ENCODE measurements at regions not wholly inside any gene's neighbourhood (a gene's known extent, or its start where the extent isn't known, plus 50 kb on each side); places are given as distances from the start of the nearest gene placed in this dataset.

- Histone ChIP-seq H3K4me3 (ENCODE audit: low read length) (peak overlapping the region; percentile 35; the same call in 1 of the 2 replicates), H3K9ac (ENCODE audit: low read length) (peak overlapping the region; percentile 11; the same call in 1 of the 2 replicates), H3K4me1 (ENCODE audit: low read length) (peaks cover 12% of the 10 kb centered on the region), H2AFZ (ENCODE audit: low read depth, low read length) (peak overlapping the region; percentile 91), H3K27ac (ENCODE audit: low read length) (no peak overlapping the region), H3K4me2 (ENCODE audit: low read length) (peak overlapping the region; percentile 48), H3K36me3 (replicated peaks; ENCODE audit: low read depth, low read length) (peaks cover 3% of the 10 kb centered on the region), H3K27me3 (ENCODE audit: low read depth, low read length) (no peaks in the 10 kb centered on the region), H3K79me2 (ENCODE audit: low read length) (no peaks in the 10 kb centered on the region), H3K9me3 (ENCODE audit: insufficient read depth, low read length) (no peaks in the 10 kb centered on the region), H4K20me1 (ENCODE audit: insufficient read depth, low read length) (no peaks in the 10 kb centered on the region)
- TF ChIP-seq CTCF (IDR thresholded peaks at IDR 0.05; ENCODE audit: low read depth, low read length) (no peak), EZH2phosphoT487 (IDR thresholded peaks at IDR 0.05; ENCODE audit: low read depth) (no peak)
These were observed 75.3 kb downstream of the TMEM167A start for GRCh38 chr5:83001796-83002381.

- H4K20me1 ChIP-seq (ENCODE audit: insufficient read depth, low read length): no peaks in the 10 kb centered on the region
- no peak overlapping the region for H3K4me3 ChIP-seq (ENCODE audit: low read length)
- H3K9me3 ChIP-seq (ENCODE audit: insufficient read depth, low read length): no peaks in the 10 kb centered on the region
- peaks cover 3% of the 10 kb centered on the region for H3K36me3 ChIP-seq (replicated peaks; ENCODE audit: low read depth, low read length)
- peak overlapping the region; percentile 91; the same call in 1 of the 2 replicates for H2AFZ ChIP-seq (ENCODE audit: low read depth, low read length)
- H3K27ac ChIP-seq (ENCODE audit: low read length): no peak overlapping the region
- TF ChIP-seq EZH2phosphoT487 (IDR thresholded peaks at IDR 0.05; ENCODE audit: low read depth) (no peak), CTCF (IDR thresholded peaks at IDR 0.05; ENCODE audit: low read depth, low read length) (no peak)
- no peak overlapping the region for H3K9ac ChIP-seq (ENCODE audit: low read length)
- no peaks in the 10 kb centered on the region for H3K27me3 ChIP-seq (ENCODE audit: low read depth, low read length)
- no peak overlapping the region for H3K4me2 ChIP-seq (ENCODE audit: low read length)
- H3K79me2 ChIP-seq (ENCODE audit: low read length): no peaks in the 10 kb centered on the region
- peaks cover 12% of the 10 kb centered on the region for H3K4me1 ChIP-seq (ENCODE audit: low read length)
These were observed 76.3 kb downstream of the TMEM167A start for GRCh38 chr5:83000922-83001321.

GRCh38 chr5:83000428-83000827, 76.8 kb downstream of the TMEM167A start:
- Histone ChIP-seq H3K4me2 (ENCODE audit: low read length) (no peak overlapping the region), H3K9ac (ENCODE audit: low read length) (no peak overlapping the region), H3K36me3 (replicated peaks; ENCODE audit: low read depth, low read length) (peaks cover 3% of the 10 kb centered on the region), H3K9me3 (ENCODE audit: insufficient read depth, low read length) (no peaks in the 10 kb centered on the region), H2AFZ (ENCODE audit: low read depth, low read length) (no peak overlapping the region), H3K27me3 (ENCODE audit: low read depth, low read length) (no peaks in the 10 kb centered on the region), H3K27ac (ENCODE audit: low read length) (no peak overlapping the region), H3K79me2 (ENCODE audit: low read length) (no peaks in the 10 kb centered on the region), H3K4me3 (ENCODE audit: low read length) (no peak overlapping the region), H3K4me1 (ENCODE audit: low read length) (peaks cover 12% of the 10 kb centered on the region), H4K20me1 (ENCODE audit: insufficient read depth, low read length) (no peaks in the 10 kb centered on the region)
- no peak for TF ChIP-seq CTCF (IDR thresholded peaks at IDR 0.05; ENCODE audit: low read depth, low read length)
- TF ChIP-seq EZH2phosphoT487 (IDR thresholded peaks at IDR 0.05; ENCODE audit: low read depth): no peak

- Histone ChIP-seq H2AFZ (ENCODE audit: low read depth, low read length) (no peak overlapping the region), H3K4me3 (ENCODE audit: low read length) (no peak overlapping the region)
These were observed 83.8 kb downstream of the TMEM167A start for GRCh38 chr5:82993416-82993815.

More at GRCh38 chr5:82993416-82993815, 83.8 kb downstream of the TMEM167A start:
- H3K27ac ChIP-seq (ENCODE audit: low read length): no peak overlapping the region
- no peaks in the 10 kb centered on the region for H3K4me1 ChIP-seq (ENCODE audit: low read length)
- H3K9ac ChIP-seq (ENCODE audit: low read length): no peak overlapping the region
- no peaks in the 10 kb centered on the region for H3K79me2 ChIP-seq (ENCODE audit: low read length)
- H3K36me3 ChIP-seq (replicated peaks; ENCODE audit: low read depth, low read length): no peaks in the 10 kb centered on the region
- no peaks in the 10 kb centered on the region for H3K9me3 ChIP-seq (ENCODE audit: insufficient read depth, low read length)
- H3K27me3 ChIP-seq (ENCODE audit: low read depth, low read length): no peaks in the 10 kb centered on the region
- no peak overlapping the region for H3K4me2 ChIP-seq (ENCODE audit: low read length)
- H4K20me1 ChIP-seq (ENCODE audit: insufficient read depth, low read length): no peaks in the 10 kb centered on the region
- TF ChIP-seq EZH2phosphoT487 (IDR thresholded peaks at IDR 0.05; ENCODE audit: low read depth) (no peak), CTCF (IDR thresholded peaks at IDR 0.05; ENCODE audit: low read depth, low read length) (no peak)
